A549 (cell line): ENCODE measurements at regions not wholly inside any gene's neighbourhood (a gene's known extent, or its start where the extent isn't known, plus 50 kb on each side); places are given as distances from the start of the nearest gene placed in this dataset.

Source experiments
- CTCF ChIP-seq: fragments of >200 bp; sonication (Bioruptor Twin); formaldehyde crosslinking; IDR thresholded peaks from 3 replicates; pipeline ENCODE4 v1.5.1; 2016
- EP300 ChIP-seq, 2 experiments: fragments of >200 bp; sonication (Bioruptor Twin); formaldehyde crosslinking; IDR thresholded peaks; 2 replicates in 1 of 2; 3 replicates in 1 of 2; pipeline ENCODE4 v1.6.1; 2016 to 2017
- JUN ChIP-seq, 2 experiments: fragments of >200 bp; sonication (Bioruptor Twin); formaldehyde crosslinking; IDR thresholded peaks; 2 replicates in 1 of 2; 3 replicates in 1 of 2; pipeline ENCODE4 v1.6.1; 2016 to 2017
- KDM1A ChIP-seq: fragments of 200-600 bp; sonication (generic); IDR thresholded peaks from 2 replicates; pipeline ENCODE4 v1.6.1; 2016; ENCODE audit warnings: low read depth, mild to moderate bottlenecking
- KDM5A ChIP-seq: fragments of 200-600 bp; sonication (generic); IDR thresholded peaks from 2 replicates; pipeline ENCODE4 v1.6.1; 2016; ENCODE audit warnings: antibody characterized with exemption, mild to moderate bottlenecking
- POLR2A ChIP-seq: IDR thresholded peaks from 2 replicates; pipeline ENCODE4 v1.6.1; 2012; ENCODE audit warnings: mild to moderate bottlenecking, low read length
- RAD21 ChIP-seq, 2 experiments: fragments of >200 bp in 1 of 2; sonication (Bioruptor Twin) in 1 of 2; formaldehyde crosslinking in 1 of 2; IDR thresholded peaks in 1 of 2; conservative IDR thresholded peaks in 1 of 2; 2 replicates in 1 of 2; 3 replicates in 1 of 2; pipeline ENCODE4 v1.6.1; 2012 to 2018; ENCODE audit warnings: inconsistent platforms in 1 of 2
- RCOR1 ChIP-seq: fragments of 150-350 bp; IDR thresholded peaks from 2 replicates; pipeline ENCODE4 v1.6.1; 2014; ENCODE audit warnings: antibody characterized with exemption, low read length, low read depth
- SREBF2 ChIP-seq: fragments of 450-650 bp; IDR thresholded peaks from 2 replicates; pipeline ENCODE4 v1.6.1; 2014; ENCODE audit warnings: mild to moderate bottlenecking, moderate library complexity
- USF2 ChIP-seq: fragments of 450-650 bp; IDR thresholded peaks from 2 replicates; pipeline ENCODE4 v1.6.1; 2014; ENCODE audit warnings: antibody characterized with exemption
- ZC3H11A ChIP-seq: fragments of 450-650 bp; IDR thresholded peaks from 2 replicates; pipeline ENCODE4 v1.6.1; 2014; ENCODE audit warnings: antibody characterized with exemption, mild to moderate bottlenecking

- no peak for TF ChIP-seq JUN (IDR thresholded peaks at IDR 0.05)
- no peak for TF ChIP-seq RAD21 (conservative IDR thresholded peaks at IDR 0.05 in 1 of 2, IDR thresholded peaks at IDR 0.05 in 1 of 2)
- TF ChIP-seq KDM1A = no peak
- TF ChIP-seq SREBF2 = no peak
- no peak for TF ChIP-seq CTCF
- no peak for TF ChIP-seq KDM5A
- TF ChIP-seq ZC3H11A = no peak
- no peak for TF ChIP-seq RCOR1
- no peak for TF ChIP-seq POLR2A
- TF ChIP-seq USF2 = no peak
- no peak for TF ChIP-seq EP300 (IDR thresholded peaks at IDR 0.05)
These were observed 63.5 kb downstream of the PJA1 start for GRCh38 chrX:69101683-69102251.
